Inferior parietal cortex (tissue), 1 donor: ENCODE measurements at regions not wholly inside any gene's neighbourhood (a gene's known extent, or its start where the extent isn't known, plus 50 kb on each side); places are given as distances from the start of the nearest gene placed in this dataset.

Experiments
- DNase-seq: peaks from one replicate; pipeline ENCODE4 v3.0.0-alpha.2; 2016; ENCODE audit errors: extremely low spot score

DNA sequence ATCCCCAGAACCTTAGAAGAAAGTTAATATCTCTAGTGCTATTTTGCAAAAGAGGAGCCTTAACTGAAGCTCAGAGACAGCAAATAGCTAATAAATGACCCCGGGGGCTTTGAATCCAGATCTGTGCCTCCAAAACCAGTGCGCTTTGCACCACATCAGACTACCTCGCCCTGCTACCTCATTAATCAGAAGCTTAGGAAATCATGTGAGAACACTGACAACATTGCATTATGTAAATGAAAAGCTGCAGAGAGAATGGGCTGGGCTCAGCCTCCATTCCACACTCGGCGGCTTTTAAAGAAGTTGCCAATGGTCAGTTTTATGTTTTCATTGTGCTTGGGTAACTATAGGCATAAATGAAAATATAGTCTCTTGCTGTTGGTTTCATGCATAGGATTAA lies 54.0 kb upstream of the STMND1 start:
- no peak for DNase-seq

DNA sequence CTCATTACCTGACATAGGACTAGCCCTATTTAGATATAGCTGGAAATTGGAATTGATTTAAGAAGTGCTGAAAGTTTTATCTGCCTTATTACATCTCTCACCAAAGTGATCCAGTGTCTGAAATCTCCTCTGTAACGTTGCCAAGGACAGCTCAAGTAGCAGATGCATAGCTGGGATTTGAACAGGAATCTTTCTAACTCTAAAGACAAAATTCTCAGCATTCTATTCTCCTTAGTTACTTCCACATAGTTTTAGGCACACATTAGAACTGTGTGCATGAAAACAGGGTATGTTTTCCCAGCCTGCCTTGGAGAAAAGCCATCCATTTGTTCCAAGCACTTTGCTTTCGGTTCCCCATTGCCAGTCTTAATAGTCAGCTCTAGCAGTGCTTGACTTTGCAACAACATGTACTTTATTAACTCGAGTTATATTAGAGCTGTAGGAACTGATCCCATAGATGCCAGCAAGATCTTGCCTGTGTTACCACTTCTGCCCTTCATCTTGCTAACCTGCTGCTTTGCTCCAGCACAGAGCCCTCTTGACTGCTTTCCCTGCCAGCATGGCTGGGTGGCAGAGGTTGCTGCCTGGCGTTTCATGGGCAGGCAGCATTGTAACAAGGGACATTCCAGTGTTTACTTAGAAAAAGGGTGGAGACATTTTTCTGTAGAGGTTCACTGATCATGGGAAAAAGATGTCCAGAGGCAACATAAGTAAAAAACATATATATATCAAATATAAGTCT lies 56.1 kb upstream of the STMND1 start:
- peak; percentile 40 for DNase-seq

DNA sequence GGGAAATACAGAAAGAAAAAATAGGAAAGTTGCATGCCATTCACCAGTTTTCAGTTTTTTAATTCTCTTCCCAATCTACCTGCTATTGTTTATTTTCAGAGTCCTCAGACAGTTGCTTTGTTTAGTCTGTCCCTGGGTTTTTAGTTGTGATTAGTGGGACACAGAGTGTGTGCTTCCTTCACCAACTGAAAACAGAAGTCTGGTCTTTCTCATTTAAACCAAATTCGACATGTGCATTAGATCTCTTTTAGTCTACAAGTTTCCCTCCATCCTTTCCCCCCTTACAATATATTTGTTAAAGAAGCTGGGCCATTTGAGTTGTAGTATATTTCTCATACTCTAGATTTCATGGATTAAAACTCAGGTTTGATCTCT lies 58.7 kb upstream of the STMND1 start:
- DNase-seq = no peak

DNA sequence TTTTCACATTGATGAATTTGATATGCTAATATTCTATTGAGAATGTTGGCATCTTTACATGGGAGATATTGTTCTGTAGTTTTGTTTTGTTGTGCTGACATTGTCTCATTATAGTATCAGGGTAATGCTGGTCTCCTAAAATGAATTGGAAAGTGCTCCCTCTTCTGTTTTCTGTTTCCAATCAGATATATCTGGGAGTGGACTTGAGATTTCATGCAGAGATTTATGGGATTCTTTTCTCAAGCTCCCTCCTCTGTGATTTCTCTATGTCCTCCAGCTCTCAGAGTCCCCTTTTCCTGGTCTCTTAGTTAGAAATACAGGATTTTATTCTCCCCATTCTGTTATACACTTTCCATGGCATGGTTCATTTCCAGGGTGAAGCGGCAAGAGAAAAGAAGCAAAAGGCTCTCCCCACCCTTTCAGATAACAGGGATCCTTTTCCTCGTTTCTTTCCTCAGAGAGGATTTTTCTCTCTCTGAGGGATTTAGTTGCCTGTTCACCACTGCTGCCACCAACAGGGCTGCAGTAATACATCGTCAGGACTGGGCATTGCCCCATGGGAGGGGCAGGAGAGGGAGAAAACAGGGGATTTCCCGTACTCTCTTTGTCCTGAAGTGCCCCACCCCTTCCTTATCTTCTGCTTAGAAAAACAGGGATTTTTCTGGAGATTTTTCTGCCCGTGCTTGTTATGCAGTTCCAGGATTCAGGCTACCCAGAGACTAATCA lies 59.3 kb upstream of the STMND1 start:
- peak; percentile 63 for DNase-seq

DNA sequence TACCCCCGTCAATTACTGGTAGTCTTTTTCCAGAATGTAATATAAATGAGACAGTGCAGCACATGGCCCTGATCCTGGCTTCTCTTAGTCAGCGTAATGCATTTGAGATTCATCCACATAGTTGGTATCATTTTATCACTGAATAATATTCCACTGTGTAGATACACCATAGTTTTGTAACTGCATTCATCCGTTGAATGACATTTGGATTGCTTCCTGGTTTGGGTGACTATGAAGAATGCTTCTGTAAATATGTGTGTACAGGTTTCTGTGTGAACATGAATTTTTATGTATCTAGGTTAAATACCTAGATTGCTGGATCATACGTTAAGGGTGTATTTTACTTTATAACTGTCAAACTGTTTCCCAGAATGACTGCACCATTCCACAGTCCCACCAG lies 62.6 kb upstream of the STMND1 start:
- no peak for DNase-seq

DNA sequence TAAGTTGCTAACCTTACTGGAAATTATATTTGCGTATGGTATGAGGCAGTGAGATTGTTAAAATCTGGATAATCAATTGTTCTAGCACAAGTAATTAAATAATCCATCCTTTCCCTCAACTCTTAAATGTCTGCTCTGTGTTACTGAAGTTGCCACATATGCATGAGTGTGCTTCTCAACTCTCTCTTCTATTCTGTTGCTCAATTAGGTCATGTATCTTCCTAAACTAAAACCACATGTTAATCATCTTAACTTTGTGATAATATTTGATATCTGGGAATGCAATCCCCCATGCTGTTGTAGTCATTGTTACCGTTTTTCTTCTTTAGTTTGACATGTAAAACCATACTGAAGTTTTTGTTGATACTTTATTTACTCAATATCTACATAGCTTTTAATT lies 63.5 kb upstream of the STMND1 start:
- DNase-seq = no peak

DNA sequence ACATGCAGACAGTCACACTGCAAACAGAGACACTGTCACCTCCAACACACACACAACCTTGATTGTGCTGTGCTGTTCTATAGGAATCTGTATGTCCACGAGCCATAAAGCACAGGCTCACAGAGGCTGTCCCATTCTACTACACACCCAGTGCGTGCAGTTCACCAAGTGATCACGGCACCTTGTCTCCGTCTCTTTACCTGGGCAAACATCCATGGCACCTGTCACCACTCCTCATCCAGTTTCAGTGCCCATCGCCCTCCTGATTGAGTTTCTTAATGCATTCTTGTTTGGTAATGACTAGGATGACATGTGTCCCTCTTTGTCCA lies 65.8 kb upstream of the STMND1 start:
- no peak for DNase-seq

DNA sequence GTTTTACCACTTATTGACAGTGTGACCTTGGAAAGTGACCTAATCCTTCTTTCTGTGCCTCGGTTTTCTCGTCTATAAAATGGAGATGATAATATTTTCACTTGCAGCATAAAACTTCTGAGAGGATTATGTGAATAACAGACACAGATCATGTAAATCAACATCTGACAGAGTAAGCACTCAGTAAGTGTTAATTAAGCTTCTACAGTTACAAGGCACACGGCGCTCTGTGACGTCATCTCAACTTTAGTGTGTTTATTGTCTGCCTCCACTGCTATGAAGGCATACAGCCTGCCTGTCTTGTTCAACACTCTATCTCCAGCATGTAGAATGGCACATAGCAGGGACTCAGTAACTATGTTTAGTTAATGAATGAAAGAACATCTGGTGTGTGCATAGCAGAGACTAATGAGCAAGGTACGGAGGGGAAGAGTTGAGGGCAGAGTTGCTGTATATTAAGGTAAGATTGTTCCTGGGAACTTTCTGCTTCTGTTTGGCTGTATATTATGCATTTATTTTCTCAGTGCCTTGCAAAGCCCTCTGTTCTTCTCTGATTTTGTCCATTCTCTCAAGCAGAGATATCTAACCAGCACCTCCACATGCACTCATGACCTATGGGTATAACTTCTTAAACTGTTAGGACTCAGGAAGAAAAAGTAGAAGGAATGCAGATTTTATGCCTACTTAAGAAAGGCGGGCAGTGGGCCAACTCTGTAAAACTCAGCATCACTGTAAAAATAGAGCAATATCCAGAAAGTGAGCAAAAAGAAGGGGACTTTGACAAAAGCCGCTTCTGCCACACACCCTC lies 66.4 kb upstream of the STMND1 start:
- no peak for DNase-seq

DNA sequence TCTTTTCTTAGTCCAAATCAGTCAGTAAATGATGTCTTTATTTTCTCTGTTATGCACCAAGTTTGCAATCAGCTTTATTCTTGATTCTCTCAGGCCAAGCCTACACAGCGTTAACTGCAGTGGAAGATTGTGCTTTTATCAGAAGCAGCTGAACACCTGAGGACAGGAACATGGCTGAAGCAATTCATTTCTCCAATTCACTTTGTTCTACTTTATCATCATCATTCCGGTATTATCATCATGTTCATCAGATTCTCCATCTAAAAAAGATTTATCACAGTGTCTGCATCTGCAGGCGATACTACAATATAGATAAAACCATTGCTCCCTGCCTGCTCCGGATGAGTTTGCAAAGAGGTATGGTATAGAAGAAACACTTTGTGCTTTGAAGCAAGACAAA lies 68.1 kb upstream of the STMND1 start:
- no peak for DNase-seq

DNA sequence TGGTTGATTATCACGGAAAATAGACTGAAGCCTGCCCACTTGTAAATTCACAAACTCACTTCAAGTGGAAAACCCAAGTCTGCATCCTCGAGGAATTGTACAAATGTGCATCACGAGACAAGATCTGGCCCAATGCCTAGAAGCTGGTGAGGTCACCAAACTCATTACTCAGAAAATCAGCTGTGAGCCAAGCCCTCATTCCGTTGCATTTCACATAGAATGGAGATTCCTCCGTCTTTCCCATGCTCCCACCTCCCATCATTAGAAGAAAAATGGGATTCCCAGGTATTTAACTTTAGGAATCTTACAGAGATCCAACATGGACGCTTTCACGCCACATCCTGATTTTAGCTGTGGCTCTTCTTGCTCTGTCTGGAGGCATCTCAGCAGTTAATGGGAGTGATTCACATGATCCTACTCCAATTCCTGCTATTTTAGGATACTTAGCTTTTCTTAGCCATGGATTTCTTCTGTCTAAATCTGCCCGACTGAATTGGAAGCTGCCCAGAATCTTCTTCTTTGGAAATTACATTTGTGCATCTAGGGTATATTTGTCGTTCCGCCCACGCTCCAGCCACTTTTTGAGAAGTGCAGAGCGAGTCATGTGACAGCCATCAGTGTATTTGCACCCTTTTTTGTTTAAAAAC lies 68.7 kb upstream of the STMND1 start:
- DNase-seq = peak; percentile 84

DNA sequence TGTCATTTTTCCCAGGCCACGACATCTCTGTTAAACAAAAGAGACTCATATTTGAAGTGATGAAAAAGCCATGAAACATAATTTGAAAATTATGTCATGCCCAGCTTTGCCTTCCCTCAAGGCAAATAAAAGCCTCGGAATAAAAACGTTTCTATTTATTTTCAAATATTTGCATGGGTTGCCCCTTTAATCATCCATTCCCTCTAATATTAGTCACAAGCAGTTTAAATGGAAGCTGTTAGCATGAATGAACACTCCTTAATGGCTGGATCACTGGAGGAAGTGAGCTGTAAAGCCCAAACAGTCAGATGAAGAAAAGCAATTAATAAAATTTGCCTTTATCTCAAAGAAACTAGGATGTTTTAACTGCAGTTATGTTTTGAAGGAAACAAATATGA lies 69.3 kb upstream of the STMND1 start:
- DNase-seq = no peak

DNA sequence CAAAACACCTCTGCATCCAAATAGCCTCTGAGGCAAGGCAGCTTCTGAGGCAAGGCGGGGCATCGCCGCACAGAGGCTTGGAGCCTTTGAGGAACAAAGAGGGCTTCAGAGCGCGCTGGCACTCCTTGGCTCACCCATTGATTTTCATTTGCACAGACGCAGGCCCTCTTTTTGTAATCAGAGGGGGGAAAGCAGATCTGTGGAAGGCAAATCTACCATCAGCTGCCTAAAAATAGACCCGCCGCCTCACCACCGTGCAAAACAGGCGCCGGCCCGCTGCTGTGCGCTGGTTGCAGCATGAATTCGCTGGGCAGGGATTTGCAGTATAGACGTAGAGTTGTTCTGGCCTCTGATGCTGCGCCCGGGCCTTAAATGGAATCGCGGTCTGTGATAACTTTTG lies 69.9 kb upstream of the STMND1 start:
- peak; percentile 49 for DNase-seq

DNA sequence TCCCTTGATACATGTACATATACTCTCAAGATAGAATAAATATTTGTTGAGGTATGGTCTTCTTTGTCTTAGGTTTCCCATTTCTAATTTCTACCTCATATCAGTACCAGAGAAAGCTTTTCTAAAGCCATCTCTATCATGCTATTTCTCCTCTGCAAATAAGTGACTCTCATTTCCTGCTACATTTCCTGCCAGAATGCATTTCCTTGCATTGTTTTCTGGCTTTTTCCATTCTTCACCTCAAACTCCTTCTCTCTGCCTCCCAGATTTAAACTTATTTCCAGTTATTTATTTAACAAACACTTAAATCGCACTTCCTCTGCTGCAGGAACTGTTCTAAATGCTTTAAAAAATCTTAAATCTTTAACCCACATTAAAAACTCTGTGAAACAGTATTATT lies 74.4 kb upstream of the STMND1 start:
- DNase-seq = no peak

DNA sequence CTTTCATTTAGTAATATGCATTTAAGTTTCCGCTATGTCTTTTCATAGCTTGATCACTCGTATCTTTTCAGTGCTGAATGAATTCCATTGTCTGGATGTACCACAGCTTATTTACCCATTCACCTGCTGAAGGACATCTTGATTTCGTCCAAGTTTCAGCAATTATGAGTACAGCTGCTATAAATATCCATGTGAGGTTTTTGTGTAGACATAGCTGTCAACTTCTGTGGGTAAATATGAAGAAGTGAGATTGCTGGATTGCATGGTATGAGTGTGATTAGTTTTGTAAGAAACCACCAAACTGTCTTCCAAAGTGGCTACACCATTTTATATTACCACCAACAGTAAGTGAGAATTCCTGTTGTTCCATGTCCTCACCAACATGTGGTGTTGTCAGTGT lies 79.2 kb upstream of the STMND1 start:
- DNase-seq = no peak

DNA sequence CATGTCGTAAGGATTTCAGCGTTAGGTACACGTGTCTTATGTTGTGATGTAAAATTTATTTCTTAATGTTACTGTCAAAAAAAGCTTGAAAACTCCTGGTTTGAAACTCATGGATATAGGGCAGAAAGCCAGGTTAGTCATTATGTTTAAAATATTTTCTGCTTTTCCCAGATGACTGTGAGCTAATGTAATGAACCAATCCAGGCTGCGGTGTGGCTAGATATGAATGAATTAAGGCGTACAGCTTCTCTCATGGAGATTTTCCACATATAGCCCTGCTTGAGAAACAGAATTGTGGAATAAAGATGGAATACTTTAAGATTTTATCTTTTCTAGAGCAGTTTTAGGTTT lies 80.3 kb upstream of the STMND1 start:
- no peak for DNase-seq

DNA sequence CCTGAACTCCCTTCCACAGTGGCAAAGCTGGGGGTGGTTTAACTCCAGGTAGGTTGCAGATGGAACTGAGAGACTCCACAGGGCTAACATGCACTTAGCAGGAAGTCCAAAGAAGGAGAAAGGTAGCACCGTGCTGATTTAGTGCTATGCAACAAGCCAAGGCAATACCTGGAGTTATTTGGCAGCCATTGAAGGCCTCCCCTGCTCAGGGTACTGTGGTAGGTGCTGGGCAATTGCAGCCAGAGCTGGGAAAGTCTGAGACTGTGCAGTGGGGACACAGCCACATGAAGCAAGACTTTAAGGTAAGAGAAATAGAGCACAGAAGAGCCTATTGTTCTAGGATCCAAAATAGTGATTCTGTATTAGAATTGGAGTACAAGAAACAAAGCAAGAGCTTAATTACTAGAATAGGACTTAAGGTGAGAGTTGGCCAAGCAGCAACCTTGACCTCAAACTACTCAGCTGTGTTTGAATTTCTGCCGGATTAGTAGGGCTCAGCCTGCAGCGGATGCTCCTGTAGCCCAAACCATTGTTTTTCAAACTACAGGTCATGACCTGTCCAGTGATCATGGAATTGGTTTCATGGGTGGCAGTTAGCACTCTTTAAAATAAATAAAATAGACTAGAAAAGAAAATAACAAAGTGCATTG lies 80.8 kb upstream of the STMND1 start:
- no peak for DNase-seq

DNA sequence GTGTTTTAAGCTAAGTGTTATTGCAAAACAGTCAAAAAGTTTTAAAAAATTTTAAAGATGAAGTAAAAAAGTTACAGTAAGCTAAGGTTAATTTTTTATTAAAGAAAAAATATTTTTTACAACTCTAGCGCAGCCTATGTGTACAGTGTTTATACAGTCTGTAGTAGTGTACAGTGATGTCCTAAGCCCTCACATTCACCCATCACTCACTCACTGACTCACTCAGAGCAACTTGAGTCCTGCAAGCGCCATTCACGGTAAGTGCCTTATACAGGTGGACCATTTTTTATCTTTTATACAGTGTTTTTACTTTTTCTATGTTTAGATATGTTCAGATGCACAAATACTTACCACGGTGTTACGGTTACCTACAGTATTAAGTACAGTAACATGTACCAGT lies 83.4 kb upstream of the STMND1 start:
- no peak for DNase-seq

DNA sequence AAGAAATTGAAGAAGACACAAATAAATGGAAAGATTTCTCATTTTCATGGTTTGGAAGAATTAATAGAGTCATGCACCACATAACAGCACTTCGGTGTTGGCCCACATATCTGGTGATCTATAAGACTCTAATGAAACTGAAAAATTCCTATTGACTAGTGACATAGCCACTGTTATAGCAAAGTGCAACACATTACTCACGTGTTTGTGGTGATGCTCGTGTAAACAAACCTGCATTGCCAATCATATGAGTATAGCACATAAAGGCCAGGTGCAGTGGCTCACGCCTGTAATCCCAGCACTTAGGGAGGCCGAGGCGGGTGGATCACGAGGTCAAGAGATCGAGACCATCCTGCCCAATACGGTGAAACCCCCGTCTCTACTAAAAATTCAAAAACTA lies 84.4 kb upstream of the STMND1 start:
- no peak for DNase-seq

DNA sequence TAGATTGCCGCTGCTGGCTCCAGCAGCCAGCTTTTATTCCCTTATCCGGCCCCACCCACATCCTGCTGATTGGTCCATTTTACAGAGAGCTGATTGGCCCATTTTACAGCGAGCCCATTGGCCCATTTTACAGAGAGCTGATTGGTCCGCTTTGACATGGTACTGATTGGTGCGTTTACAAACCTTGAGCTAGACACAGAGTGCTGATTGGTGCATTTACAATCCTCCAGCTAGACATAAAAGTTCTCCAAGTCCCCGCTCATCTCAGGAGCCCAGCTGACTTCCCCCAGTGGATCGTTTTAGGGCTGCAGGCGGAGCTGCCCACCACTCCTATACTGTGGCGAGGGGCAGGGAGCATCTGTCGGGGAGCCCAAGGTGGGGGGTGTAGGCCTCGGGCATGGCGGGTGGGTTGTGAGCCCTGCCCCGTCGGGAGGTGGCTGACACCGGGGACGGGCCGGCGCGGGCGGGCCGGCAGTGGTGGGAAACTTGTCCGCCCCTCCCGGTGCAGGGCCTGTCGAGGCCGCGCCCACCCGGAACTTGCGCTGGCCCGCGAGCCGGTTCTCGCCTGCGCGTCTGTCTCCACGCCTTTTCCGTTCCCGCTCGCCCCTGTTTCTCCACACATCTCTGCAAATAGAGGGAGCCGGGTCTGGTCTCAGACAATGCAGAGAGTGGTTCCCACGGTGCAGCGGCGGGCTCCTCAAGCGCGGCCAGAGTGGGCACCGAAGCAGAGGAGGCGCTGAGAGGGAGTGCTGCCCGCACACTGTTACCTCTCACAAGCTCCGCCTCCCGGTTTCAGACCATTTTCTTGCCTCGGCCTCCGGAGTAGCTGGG lies 86.1 kb upstream of the STMND1 start:
- DNase-seq = no peak

DNA sequence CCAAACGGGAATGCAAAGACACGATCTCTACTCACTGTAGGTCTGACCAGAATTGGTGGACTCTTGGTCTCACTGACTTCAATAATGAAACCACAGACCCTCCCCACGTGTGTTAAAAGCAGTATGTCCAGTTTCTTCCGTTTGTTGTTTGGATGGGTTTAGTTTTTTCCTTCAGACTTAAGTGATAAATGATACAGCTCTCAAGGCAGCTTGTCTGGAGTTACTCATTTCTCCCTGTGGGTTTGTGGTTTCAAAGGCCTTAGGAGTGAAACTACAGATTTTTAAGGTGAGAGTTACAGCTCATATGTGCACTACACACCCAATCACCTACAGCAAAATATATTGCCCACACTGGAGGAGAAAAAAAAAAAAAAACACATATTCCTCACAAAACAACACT lies 86.7 kb upstream of the STMND1 start:
- DNase-seq = no peak

DNA sequence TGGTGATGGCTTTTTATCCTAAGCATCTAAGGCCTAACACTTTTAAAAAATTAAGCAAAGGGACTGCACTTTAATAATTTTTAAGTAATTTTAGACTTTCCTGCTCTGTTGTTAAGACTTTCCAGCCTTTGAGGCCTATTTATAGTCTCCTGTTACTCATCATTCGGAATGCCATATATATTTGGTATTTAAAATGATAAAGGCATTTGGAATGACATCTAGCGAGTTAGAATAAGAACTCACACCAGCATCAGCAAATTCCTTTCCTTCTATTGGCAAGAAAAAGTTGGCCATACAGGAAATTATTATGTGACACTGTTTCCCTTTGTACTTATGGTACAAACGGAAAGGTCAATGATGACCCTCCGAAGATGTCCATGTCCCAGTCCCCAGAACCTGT lies 88.1 kb upstream of the STMND1 start:
- no peak for DNase-seq
